Liver (tissue), 8 donors: ENCODE measurements at regions not wholly inside any gene's neighbourhood (a gene's known extent, or its start where the extent isn't known, plus 50 kb on each side); places are given as distances from the start of the nearest gene placed in this dataset.

Experiments
- DNase-seq: peaks from one replicate; pipeline ENCODE4 v3.0.0-alpha.2; 2017; ENCODE audit warnings: low spot score
- H3K27ac ChIP-seq, 2 donors: one replicate each; pipeline ENCODE4 v1.7.0; 2013; ENCODE audit warnings: inconsistent platforms in 2 of 2, low read length in 2 of 2, control low read depth in 1 of 2, low read depth in 1 of 2, mild to moderate bottlenecking in 1 of 2
- H3K27me3 ChIP-seq, 4 donors: one replicate each; pipeline versions ENCODE4 v1.6.1 to v1.7.0; 2013; ENCODE audit warnings: low read length in 3 of 4, inconsistent platforms in 1 of 4, mild to moderate bottlenecking in 1 of 4, moderate library complexity in 1 of 4; ENCODE audit not compliant: control insufficient read depth in 4 of 4, insufficient read depth in 4 of 4
- H3K36me3 ChIP-seq, 4 donors: one replicate each; pipeline versions ENCODE4 v1.6.1 to v1.7.0; 2013; ENCODE audit warnings: low read length in 3 of 4, mild to moderate bottlenecking in 3 of 4, low read depth in 1 of 4, moderate library complexity in 1 of 4; ENCODE audit not compliant: control insufficient read depth in 4 of 4, insufficient read depth in 3 of 4
- H3K4me1 ChIP-seq, 4 donors: one replicate each; pipeline versions ENCODE4 v1.6.1 to v1.7.0; 2013; ENCODE audit warnings: low read length in 3 of 4, mild to moderate bottlenecking in 3 of 4, moderate library complexity in 1 of 4; ENCODE audit not compliant: control insufficient read depth in 4 of 4, insufficient read depth in 4 of 4
- H3K4me3 ChIP-seq, 3 donors: one replicate each; pipeline versions ENCODE4 v1.6.1 to v1.7.0; 2013; ENCODE audit warnings: low read length in 3 of 3, control low read depth in 1 of 3, low read depth in 1 of 3, mild to moderate bottlenecking in 1 of 3
- H3K9ac ChIP-seq, 2 donors: one replicate each; pipeline ENCODE4 v1.7.0; 2013; ENCODE audit warnings: low read length in 2 of 2, mild to moderate bottlenecking in 2 of 2, moderate library complexity in 2 of 2, control low read depth in 1 of 2, low read depth in 1 of 2
- H3K9me3 ChIP-seq, 4 donors: one replicate each; pipeline versions ENCODE4 v1.6.1 to v1.7.0; 2013; ENCODE audit warnings: low read length in 3 of 4; ENCODE audit not compliant: control insufficient read depth in 4 of 4
- ATF3 ChIP-seq: IDR thresholded peaks from 2 replicates; pipeline ENCODE4 v1.6.1; 2016; ENCODE audit warnings: antibody characterized with exemption
- CTCF ChIP-seq: fragments of 150-350 bp; IDR thresholded peaks from 2 replicates; pipeline ENCODE4 v1.5.1; 2017; ENCODE audit warnings: improper control_type of control experiment, low read depth, low read length; ENCODE audit not compliant: missing input control
- EGR1 ChIP-seq, 2 donors: IDR thresholded peaks; 2 replicates each; pipeline ENCODE4 v1.6.1; 2016 to 2018; ENCODE audit warnings: antibody characterized with exemption in 2 of 2, low read depth in 2 of 2
- FOXA1 ChIP-seq: IDR thresholded peaks from 2 replicates; pipeline ENCODE4 v1.6.1; 2016; ENCODE audit warnings: antibody characterized with exemption
- FOXA2 ChIP-seq: IDR thresholded peaks from 2 replicates; pipeline ENCODE4 v1.6.1; 2016; ENCODE audit warnings: antibody characterized with exemption
- GABPA ChIP-seq, 2 donors: IDR thresholded peaks in 1 of 2; conservative IDR thresholded peaks in 1 of 2; 2 replicates each; pipeline ENCODE4 v1.6.1; 2016; ENCODE audit warnings: antibody characterized with exemption in 2 of 2, mild to moderate bottlenecking in 1 of 2, moderate library complexity in 1 of 2
- HNF4A ChIP-seq, 2 donors: conservative IDR thresholded peaks; 2 replicates each; pipeline ENCODE4 v1.6.1; 2016; ENCODE audit warnings: antibody characterized with exemption in 2 of 2, mild to moderate bottlenecking in 2 of 2
- HNF4G ChIP-seq: IDR thresholded peaks from 2 replicates; pipeline ENCODE4 v1.6.1; 2016; ENCODE audit warnings: antibody characterized with exemption
- JUND ChIP-seq, 2 donors: IDR thresholded peaks; 2 replicates each; pipeline ENCODE4 v1.6.1; 2016; ENCODE audit warnings: antibody characterized with exemption in 2 of 2
- MAX ChIP-seq: IDR thresholded peaks from 2 replicates; pipeline ENCODE4 v1.6.1; 2016; ENCODE audit warnings: antibody characterized with exemption
- NR2F2 ChIP-seq: IDR thresholded peaks from 2 replicates; pipeline ENCODE4 v1.6.1; 2016; ENCODE audit warnings: antibody characterized with exemption
- RAD21 ChIP-seq, 2 donors: IDR thresholded peaks; 2 replicates each; pipeline ENCODE4 v1.6.1; 2016; ENCODE audit warnings: antibody characterized with exemption in 2 of 2, mild to moderate bottlenecking in 2 of 2
- REST ChIP-seq: IDR thresholded peaks from 2 replicates; pipeline ENCODE4 v1.6.1; 2016; ENCODE audit warnings: antibody characterized with exemption, mild to moderate bottlenecking
- RXRA ChIP-seq, 2 donors: IDR thresholded peaks; 2 replicates each; pipeline ENCODE4 v1.6.1; 2017 to 2018; ENCODE audit warnings: antibody characterized with exemption in 2 of 2, mild to moderate bottlenecking in 1 of 2
- SP1 ChIP-seq: IDR thresholded peaks from 2 replicates; pipeline ENCODE4 v1.6.1; 2018; ENCODE audit warnings: antibody characterized with exemption, mild to moderate bottlenecking
- TAF1 ChIP-seq: conservative IDR thresholded peaks from 2 replicates; pipeline ENCODE4 v1.6.1; 2016; ENCODE audit warnings: antibody characterized with exemption, mild to moderate bottlenecking
- YY1 ChIP-seq: IDR thresholded peaks from 2 replicates; pipeline ENCODE4 v1.6.1; 2016; ENCODE audit warnings: antibody characterized with exemption, mild to moderate bottlenecking
- ZBTB33 ChIP-seq: IDR thresholded peaks from 2 replicates; pipeline ENCODE4 v1.6.1; 2016; ENCODE audit warnings: antibody characterized with exemption
- WGBS: extraction: QIAGEN DNeasy Blood & Tissue Kit; methylation state at CpG from one replicate; pipeline ENCODE4 v1.1.7; 2013; 5-methylcytosine and 5-hydroxymethylcytosine counted together
- donor health status: healthy.
- donor health status: healthy.
- donor health status: healthy.
- donor health status: healthy.
- donor health status: healthy.

GRCh38 chrX:20531667-20532066 lies 265.0 kb upstream of the RPS6KA3 start:
- H3K9ac ChIP-seq, result no peak overlapping the region
- no peaks in the 10 kb centered on the region for H3K36me3 ChIP-seq
- peaks cover 0 to 6% (median 2%) of the 10 kb centered on the region in 4 donors for H3K4me1 ChIP-seq
- H3K27ac ChIP-seq, result no peak overlapping the region
- WGBS, result 42% methylated on average over 4 of the region's 4 CpGs
- no peaks in the 10 kb centered on the region for H3K9me3 ChIP-seq
- no peak for DNase-seq
- peaks cover 0 to 6% (median 0%) of the 10 kb centered on the region in 4 donors for H3K27me3 ChIP-seq
- no peak for TF ChIP-seq JUND (IDR thresholded peaks at IDR 0.05)
- TF ChIP-seq TAF1, result no peak
- TF ChIP-seq REST, result no peak
- TF ChIP-seq ATF3, result no peak
- no peak for TF ChIP-seq RXRA (IDR thresholded peaks at IDR 0.05)
- no peak for TF ChIP-seq NR2F2
- no peak for TF ChIP-seq EGR1 (IDR thresholded peaks at IDR 0.05; ENCODE audit: low read depth in 2 of 2)
- no peak for TF ChIP-seq HNF4A (conservative IDR thresholded peaks at IDR 0.05)
- TF ChIP-seq FOXA2, result no peak
- no peak for TF ChIP-seq ZBTB33
- TF ChIP-seq HNF4G, result no peak
- TF ChIP-seq RAD21 (IDR thresholded peaks at IDR 0.05), result no peak
- no peak for TF ChIP-seq YY1
- TF ChIP-seq GABPA (IDR thresholded peaks at IDR 0.05 in 1 of 2, conservative IDR thresholded peaks at IDR 0.05 in 1 of 2), result no peak
- no peak for TF ChIP-seq CTCF
- no peak for TF ChIP-seq FOXA1
- no peak for TF ChIP-seq SP1
- no peak for TF ChIP-seq MAX
- H3K4me3 ChIP-seq, result no peak overlapping the region
